COLO668 (cell line): ENCODE measurements at regions not wholly inside any gene's neighbourhood (a gene's known extent, or its start where the extent isn't known, plus 50 kb on each side); places are given as distances from the start of the nearest gene placed in this dataset.
A peak's percentile ranks its signal among the peaks of the same experiment; 100 is the strongest.

Experiments used
- DNase-seq: peaks from one replicate; lab custom pipeline; 2025; ENCODE audit not compliant: unreplicated experiment; lab: John Stamatoyannopoulos, UW

GRCh38 chr15:91549581-91549980, 303.9 kb upstream of the SLCO3A1 start:
- peak; percentile 7 for DNase-seq

DNA sequence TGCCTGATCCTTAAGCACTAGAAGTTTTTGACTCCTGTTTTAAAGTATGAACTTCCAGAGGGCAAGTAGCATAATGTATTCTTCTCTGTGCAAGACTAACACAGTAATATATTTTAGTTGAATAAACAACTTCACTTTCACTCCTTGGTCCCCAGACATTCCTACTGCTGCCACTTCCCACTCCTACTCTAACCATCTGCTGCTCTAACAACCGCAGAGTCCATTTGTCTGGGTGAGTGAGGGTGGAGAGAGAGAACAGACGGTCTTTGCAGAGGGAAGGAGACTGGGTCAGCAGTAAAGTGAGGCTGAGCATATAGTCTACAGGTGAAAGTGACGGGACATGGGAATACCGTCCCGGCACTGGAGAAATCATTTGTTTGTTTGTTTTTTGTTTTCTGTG, 301.0 kb upstream of the SLCO3A1 start:
- DNase-seq, result peak; percentile 24

GRCh38 chr15:91553196-91553854, 300.2 kb upstream of the SLCO3A1 start:
- DNase-seq, result peak; percentile 83

GRCh38 chr15:91555312-91555711, 298.2 kb upstream of the SLCO3A1 start:
- DNase-seq, result no peak

DNA sequence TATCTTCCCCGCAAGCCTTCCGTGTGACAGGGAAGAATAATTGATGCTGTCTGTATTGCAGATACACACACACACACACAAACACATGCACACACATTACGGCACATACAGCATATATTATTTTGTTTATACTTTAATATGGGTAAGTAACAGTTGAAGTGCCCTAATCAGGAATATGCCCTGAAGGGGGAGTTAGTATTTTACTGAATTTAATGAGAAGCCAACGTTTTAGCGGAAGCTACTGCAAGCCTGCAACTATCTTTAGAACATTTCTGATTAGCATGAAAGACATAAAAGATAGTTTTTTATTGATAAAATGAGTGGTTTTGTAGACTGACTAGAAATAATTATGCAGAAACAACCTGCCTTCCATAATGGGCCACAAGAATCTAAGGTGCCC, 296.6 kb upstream of the SLCO3A1 start:
- no peak for DNase-seq

DNA sequence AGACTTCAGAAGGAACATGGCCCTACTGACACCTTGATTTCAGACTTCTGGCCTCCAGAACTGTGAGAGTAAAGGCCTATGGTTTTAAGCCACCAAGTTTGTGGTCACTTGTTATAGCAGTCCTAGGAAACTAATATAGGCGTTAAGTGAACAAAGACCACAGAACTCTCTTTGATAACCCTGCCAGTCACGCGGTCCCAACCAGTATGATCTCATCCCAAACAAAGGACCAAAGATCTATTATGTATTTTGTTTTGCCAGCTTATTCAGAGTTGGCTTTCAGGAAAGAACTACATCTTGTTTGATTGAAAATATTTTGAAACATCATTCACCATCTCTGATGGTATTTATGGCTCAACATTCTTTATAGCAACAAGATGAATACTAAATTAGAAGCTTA, 294.4 kb upstream of the SLCO3A1 start:
- peak; percentile 17 for DNase-seq

DNA sequence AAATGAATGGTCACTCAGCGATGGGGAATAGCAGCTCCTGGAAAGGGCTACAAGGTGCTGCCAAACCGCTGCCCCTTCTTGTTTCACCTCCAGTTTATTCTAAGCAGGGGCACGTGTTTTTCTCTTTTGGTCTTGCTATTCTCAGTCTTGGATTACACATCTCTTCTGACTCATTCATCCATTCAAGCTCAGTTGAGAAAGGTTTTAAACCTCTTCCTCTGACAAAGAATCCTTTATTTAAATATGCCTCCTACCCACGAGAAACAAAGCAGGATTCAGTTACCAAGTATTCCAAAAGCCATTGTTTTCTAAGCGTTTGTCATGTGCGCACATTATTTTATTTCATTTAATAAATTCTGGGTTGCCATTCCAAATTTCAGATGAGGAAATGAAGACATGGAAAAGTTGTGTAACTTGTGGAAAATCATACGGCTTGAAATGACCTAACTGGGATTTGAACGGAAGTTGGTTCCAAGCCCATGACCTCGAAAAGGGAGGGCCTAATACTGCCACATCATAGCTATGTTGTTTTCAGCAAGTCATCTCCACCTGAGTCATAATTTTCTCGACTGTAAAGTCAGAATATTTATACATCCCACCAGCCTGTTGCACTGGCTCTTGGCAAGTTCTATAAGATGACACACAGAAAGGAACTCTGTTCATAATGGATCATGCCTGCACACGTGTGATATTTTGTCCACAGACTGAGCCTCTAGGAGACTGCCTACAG, 292.0 kb upstream of the SLCO3A1 start:
- no peak for DNase-seq

GRCh38 chr15:91562698-91563097, 290.8 kb upstream of the SLCO3A1 start:
- DNase-seq, result no peak

GRCh38 chr15:91564631-91565030, 288.9 kb upstream of the SLCO3A1 start:
- DNase-seq, result no peak

GRCh38 chr15:91566141-91566540, 287.4 kb upstream of the SLCO3A1 start:
- DNase-seq, result no peak

DNA sequence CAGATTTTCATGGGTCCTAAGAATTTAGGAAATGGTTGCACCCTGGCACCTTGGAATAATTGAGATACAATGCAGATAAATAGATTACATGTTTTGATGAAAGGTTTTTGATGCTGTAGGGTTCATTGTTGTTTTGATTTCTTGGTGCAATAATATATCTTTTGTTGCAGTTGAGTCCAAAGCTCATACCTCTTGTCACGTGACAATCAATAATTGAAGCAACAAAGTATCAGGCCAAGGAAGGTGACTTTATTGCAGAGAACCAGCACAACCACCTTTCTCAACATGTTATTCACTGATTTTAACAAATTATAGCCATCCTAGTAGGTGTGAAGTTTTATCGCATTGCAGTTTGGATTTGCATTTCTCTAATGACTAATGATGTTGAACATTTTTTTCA, 285.5 kb upstream of the SLCO3A1 start:
- DNase-seq, result no peak

GRCh38 chr15:91572110-91572509, 281.4 kb upstream of the SLCO3A1 start:
- DNase-seq, result peak; percentile 90

DNA sequence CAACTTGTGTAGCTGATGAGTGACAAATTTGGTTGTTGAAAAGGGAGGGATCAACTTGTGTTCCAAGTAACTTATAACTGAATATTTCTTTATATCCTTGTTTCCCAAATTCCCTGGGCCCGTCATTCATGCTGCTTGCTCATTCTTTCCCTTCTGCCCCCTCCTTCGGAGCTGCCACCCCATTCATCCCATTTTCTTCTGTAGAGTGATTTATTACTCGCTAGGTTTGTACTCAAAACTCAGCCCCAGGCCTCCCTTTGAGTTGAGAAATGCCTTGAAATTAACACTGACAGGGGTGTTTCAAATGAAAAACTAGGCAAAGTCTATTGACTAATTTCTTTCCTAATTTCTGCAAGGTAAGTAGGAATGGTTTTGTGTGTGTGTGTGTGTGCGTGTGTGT, 277.4 kb upstream of the SLCO3A1 start:
- DNase-seq, result no peak

DNA sequence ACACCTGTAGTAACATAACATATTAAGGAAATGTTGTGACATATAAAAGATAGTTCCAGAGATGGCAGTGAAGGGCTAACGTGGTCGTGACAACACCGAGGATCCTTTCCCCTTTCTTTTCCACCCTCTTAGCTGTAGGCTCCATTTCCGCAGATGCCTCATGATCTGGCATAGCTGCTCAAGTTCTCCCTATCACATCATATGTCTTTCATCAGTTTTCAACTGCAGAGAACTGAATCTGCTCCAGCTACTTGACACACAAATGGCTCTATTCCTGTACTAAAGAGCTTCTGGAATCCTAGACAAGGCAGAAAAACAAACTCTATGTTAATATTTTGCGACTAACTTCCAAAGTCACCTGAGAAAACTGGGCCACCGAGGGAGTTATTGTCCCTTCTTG, 275.0 kb upstream of the SLCO3A1 start:
- DNase-seq, result no peak

GRCh38 chr15:91584895-91585294, 268.6 kb upstream of the SLCO3A1 start:
- no peak for DNase-seq

GRCh38 chr15:91586560-91586959, 266.9 kb upstream of the SLCO3A1 start:
- no peak for DNase-seq

- no peak for DNase-seq
Measured at GRCh38 chr15:91589360-91589759, 264.1 kb upstream of the SLCO3A1 start.

DNA sequence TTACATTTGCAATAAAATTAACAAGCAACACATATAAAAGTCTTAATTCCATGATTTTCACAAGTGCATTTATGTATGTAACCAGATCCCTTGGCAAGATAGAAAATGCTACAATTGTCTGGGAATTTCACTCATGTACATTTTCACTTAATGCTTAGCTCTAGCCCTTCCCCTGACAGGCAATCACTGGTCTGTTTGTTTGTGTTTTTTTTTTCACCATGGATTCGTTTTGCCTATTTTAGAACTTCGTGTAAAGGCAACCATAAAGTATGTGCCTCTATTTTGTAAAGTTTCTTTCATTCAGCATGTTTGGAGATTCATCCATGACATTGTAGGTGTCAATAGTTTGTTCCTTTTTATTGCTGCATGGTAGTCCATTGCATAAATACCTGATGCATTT, 260.9 kb upstream of the SLCO3A1 start:
- DNase-seq, result no peak

GRCh38 chr15:91593067-91593466, 260.4 kb upstream of the SLCO3A1 start:
- DNase-seq, result no peak

DNA sequence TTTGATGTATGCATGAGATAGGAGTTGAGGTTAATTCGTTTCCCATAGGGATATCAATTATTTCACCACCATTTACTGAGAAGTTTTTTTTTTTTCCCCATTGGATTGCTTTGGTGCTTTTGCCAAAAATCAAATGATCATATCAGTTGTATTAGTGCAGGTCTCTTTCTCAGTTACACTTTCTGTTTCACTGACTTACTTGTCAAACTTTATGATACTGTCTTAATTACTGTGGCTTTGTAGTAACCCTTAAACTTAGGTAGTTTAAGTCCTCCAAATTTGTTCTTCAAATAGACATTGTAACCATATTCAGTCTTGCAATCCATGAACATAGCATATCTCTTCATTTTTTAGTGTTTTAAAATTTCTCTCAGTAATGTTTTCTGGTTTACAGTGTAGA, 259.9 kb upstream of the SLCO3A1 start:
- no peak for DNase-seq

DNA sequence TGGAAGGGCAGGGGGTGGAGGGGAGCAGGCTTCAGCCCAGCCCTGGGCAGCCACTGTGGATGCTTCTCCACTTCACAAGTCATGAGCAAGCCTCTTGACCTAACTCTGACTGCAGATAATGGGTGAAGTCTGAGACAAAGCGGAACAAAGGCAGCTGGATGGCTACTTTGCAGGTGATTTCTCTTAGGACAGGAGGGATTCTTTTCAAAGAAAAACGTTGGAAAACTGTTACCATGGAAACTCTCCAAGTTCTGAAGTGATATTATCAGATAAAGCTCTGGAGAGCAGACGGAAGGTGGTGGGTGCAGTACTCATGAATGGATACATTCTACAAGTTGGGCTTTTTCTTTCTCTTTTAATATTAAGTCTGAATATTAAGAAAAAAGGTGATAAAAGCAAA, 254.2 kb upstream of the SLCO3A1 start:
- no peak for DNase-seq

DNA sequence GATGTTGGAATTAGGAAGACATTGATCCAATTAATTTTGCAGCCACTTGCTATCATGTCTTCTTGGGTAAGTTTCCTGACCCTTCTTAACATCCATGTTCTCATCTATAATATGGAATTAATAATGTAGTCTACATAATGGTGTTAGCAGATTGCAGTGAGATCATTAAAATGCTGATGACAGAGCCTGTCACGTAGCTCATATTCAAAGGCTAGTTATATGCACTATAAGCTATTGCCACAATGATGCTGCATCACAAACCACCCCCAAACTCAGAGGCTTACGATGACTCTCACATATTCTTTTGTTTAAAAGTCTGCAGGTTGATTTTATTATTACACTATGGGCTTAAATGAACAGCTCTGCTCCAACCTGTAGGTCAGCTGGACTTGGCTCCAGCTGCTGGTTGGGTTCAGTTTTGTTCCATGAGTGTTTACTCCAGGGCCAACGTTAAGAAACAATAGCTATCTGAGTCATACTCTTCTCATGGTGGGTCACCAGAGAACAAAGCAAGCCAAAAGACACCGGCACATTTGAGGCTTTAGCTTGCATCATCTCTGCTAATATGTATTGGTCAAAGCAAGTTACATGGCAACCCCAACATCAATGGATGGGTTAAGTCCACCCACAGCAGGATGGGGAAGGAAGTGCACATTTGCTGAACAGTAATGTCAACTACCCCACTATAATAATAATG, 250.0 kb upstream of the SLCO3A1 start:
- peak; percentile 72 for DNase-seq
